SU-DHL-6 (cell line): ENCODE measurements at regions not wholly inside any gene's neighbourhood (a gene's known extent, or its start where the extent isn't known, plus 50 kb on each side); places are given as distances from the start of the nearest gene placed in this dataset.

Experiments
- H2AFZ ChIP-seq: fragments of 200-600 bp; sonication (generic); 2 replicates; pipeline ENCODE4 v1.6.1; 2014; ENCODE audit warnings: low read depth, mild to moderate bottlenecking, moderate library complexity, mixed read lengths, antibody characterized with exemption, low read length; ENCODE audit not compliant: severe bottlenecking
- H3F3A ChIP-seq: fragments of 200-600 bp; shearing (Covaris generic); 2 replicates; pipeline ENCODE4 v1.6.0; 2016; ENCODE audit warnings: antibody characterized with exemption, mild to moderate bottlenecking; ENCODE audit not compliant: insufficient read depth
- H3K27ac ChIP-seq: fragments of 200-600 bp; sonication (generic); 2 replicates; pipeline ENCODE4 v1.5.1; 2016; ENCODE audit warnings: low read depth, mild to moderate bottlenecking, low read length, moderate library complexity, mixed read lengths
- H3K27me3 ChIP-seq: fragments of 200-600 bp; sonication (generic), shearing (Covaris generic); 2 replicates; pipeline ENCODE4 v1.6.0; 2014; ENCODE audit warnings: mild to moderate bottlenecking, low read length
- H3K36me3 ChIP-seq: fragments of 200-600 bp; sonication (generic); 2 replicates; pipeline ENCODE4 v1.6.1; 2014; ENCODE audit warnings: mild to moderate bottlenecking, low read length, mixed read lengths
- H3K4me2 ChIP-seq: fragments of 300-600, 200-600 bp; shearing (Covaris generic), sonication (generic); 2 replicates; pipeline ENCODE4 v1.6.0; 2014; ENCODE audit warnings: low read length, low read depth, mild to moderate bottlenecking; ENCODE audit not compliant: poor library complexity, severe bottlenecking
- H3K4me3 ChIP-seq: fragments of 200-600 bp; sonication (generic); 2 replicates; pipeline ENCODE4 v1.5.1; 2014; ENCODE audit warnings: antibody characterized with exemption, low read length, mild to moderate bottlenecking, mixed read lengths; ENCODE audit not compliant: insufficient read depth, poor library complexity, severe bottlenecking
- H3K79me2 ChIP-seq: fragments of 200-600 bp; sonication (generic); 2 replicates; pipeline ENCODE4 v1.6.1; 2014; ENCODE audit warnings: mild to moderate bottlenecking, low read length, moderate library complexity; ENCODE audit not compliant: insufficient read depth
- H3K9ac ChIP-seq: fragments of 200-600 bp; sonication (generic); 2 replicates; pipeline ENCODE4 v1.7.0; 2014; ENCODE audit warnings: mild to moderate bottlenecking, low read length
- H3K9me2 ChIP-seq: fragments of 200-600 bp; sonication (generic); replicated peaks from 2 replicates; pipeline ENCODE4 v1.6.1; 2014; ENCODE audit warnings: low read length; ENCODE audit not compliant: insufficient read depth
- H3K9me3 ChIP-seq: fragments of 200-600 bp; sonication (generic); 2 replicates; pipeline ENCODE4 v1.6.1; 2014; ENCODE audit warnings: low read length, mixed read lengths; ENCODE audit not compliant: insufficient read depth
- H4K20me1 ChIP-seq: fragments of 200-600 bp; sonication (generic); 2 replicates; pipeline ENCODE4 v1.6.1; 2014; ENCODE audit warnings: low read depth, mild to moderate bottlenecking, antibody characterized with exemption, low read length, moderate library complexity, mixed read lengths
- EZH2phosphoT487 ChIP-seq: fragments of 200-600 bp; sonication (generic), shearing (Covaris generic); conservative IDR thresholded peaks from 2 replicates; pipeline ENCODE4 v1.6.1; 2018; ENCODE audit warnings: mild to moderate bottlenecking, antibody characterized with exemption, low read length, moderate library complexity, mixed read lengths
- TF ChIP-seq, protein P1 (sequence below): fragments of 200-600 bp; sonication (generic); IDR thresholded peaks from one replicate; pipeline ENCODE4 v1.5.1; 2017; ENCODE audit warnings: antibody characterized with exemption, mild to moderate bottlenecking, low read length, moderate library complexity; ENCODE audit not compliant: insufficient read depth, poor library complexity, severe bottlenecking

DNA sequence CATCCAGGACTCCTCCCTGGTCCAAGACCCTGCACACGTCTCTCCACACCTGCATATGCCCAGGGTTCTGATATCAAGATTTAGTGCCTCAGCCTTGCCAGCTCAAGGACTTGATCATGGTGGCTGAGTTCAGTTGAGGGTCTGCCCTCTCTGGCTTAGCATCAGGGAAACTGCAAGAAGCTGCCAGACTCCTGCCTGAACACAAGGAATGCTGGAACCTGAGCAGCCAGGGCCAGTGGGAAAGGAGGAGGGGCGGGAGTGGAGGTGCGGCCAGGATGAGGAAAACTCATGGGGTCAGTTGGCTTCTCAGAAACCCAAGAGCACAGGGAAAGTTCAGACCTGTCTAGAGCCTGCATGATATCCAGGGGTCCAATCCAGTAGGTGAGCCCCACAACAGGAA lies 546.1 kb downstream of the BUD13 start:
- H3K4me2 ChIP-seq = no peak overlapping the region
- H3F3A ChIP-seq = no peaks in the 10 kb centered on the region
- H3K4me3 ChIP-seq = no peak overlapping the region
- no peaks in the 10 kb centered on the region for H4K20me1 ChIP-seq
- no peaks in the 10 kb centered on the region for H3K79me2 ChIP-seq
- H3K9ac ChIP-seq = no peak overlapping the region
- no peaks in the 10 kb centered on the region for H3K9me3 ChIP-seq
- no peaks in the 10 kb centered on the region for H3K36me3 ChIP-seq
- H3K27me3 ChIP-seq = no peaks in the 10 kb centered on the region
- H3K27ac ChIP-seq = no peak overlapping the region
- TF ChIP-seq EZH2phosphoT487 = no peak
- TF ChIP-seq, protein P1, sequence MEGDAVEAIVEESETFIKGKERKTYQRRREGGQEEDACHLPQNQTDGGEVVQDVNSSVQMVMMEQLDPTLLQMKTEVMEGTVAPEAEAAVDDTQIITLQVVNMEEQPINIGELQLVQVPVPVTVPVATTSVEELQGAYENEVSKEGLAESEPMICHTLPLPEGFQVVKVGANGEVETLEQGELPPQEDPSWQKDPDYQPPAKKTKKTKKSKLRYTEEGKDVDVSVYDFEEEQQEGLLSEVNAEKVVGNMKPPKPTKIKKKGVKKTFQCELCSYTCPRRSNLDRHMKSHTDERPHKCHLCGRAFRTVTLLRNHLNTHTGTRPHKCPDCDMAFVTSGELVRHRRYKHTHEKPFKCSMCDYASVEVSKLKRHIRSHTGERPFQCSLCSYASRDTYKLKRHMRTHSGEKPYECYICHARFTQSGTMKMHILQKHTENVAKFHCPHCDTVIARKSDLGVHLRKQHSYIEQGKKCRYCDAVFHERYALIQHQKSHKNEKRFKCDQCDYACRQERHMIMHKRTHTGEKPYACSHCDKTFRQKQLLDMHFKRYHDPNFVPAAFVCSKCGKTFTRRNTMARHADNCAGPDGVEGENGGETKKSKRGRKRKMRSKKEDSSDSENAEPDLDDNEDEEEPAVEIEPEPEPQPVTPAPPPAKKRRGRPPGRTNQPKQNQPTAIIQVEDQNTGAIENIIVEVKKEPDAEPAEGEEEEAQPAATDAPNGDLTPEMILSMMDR = no peak
- no peaks in the 10 kb centered on the region for H3K9me2 ChIP-seq
- no peak overlapping the region for H2AFZ ChIP-seq

DNA sequence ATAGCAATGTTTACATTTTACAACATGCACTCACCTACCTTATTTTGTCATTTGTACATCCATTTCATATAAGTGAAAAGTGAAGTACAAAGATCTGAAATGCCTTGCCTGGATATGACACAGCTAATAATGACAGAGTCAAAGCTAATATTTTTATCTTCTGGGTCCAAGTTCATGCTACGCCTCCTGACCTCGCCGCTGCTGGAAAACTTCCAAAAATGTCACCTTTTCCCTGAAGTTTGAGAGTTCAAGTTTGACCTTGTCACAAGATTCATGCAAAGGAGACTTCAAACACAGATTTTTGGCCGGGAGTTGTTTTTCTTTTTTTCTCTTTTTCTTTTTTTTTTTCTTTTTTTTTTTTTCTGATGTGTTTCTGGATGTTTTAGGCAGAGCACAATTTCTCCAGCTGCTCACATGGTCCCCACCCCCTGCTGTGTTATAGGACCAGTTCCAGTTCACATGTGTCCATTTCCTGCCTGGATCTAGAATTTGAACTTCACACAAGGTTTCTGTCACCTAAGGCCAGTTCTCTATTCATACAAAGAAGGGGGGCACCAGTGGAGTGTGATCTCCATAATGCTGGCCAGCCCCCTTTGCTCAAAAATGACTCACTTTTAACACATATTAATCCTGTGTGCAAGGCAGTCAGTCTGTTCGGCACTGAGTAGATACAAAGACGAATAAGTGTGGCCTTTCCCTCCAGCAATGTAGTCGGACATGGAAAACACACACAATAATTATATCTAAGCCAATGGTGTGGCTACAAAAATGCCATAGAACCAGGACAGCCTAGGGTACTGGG lies 546.8 kb downstream of the BUD13 start:
- H3K27ac ChIP-seq = no peak overlapping the region
- no peak overlapping the region for H3K4me2 ChIP-seq
- H4K20me1 ChIP-seq = no peaks in the 10 kb centered on the region
- no peaks in the 10 kb centered on the region for H3K79me2 ChIP-seq
- H3K9ac ChIP-seq = no peak overlapping the region
- no peaks in the 10 kb centered on the region for H3K9me3 ChIP-seq
- no peaks in the 10 kb centered on the region for H3K27me3 ChIP-seq
- no peaks in the 10 kb centered on the region for H3K36me3 ChIP-seq
- no peaks in the 10 kb centered on the region for H3K9me2 ChIP-seq
- H3K4me3 ChIP-seq = no peak overlapping the region
- no peak overlapping the region for H2AFZ ChIP-seq
- TF ChIP-seq EZH2phosphoT487 = no peak
- TF ChIP-seq, protein P1 = no peak
- H3F3A ChIP-seq = no peaks in the 10 kb centered on the region

DNA sequence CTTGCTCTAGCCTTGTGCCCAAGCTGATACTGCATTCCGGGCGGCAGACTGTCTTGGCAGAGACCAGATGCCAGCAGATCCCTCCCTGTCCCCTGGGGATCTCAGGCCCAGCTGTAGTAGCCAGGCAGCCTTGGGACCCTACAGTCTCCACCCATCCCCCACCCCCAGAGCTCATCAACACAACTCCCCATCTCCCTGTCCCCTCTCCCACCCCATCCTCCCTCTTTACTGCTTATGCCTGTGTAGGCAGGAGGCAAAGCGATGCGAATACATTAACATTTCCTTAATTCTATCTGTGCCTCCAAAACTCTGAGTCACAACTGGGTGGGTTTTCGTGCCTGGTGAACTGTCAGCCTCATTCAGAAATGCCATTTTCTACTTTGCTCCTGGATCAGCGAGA lies 547.6 kb downstream of the BUD13 start:
- Histone ChIP-seq H3K36me3 (no peaks in the 10 kb centered on the region), H2AFZ (no peak overlapping the region), H3K79me2 (no peaks in the 10 kb centered on the region), H3K9me2 (no peaks in the 10 kb centered on the region), H3K4me2 (no peak overlapping the region), H3K9me3 (no peaks in the 10 kb centered on the region), H4K20me1 (no peaks in the 10 kb centered on the region), H3K4me3 (no peak overlapping the region), H3F3A (no peaks in the 10 kb centered on the region), H3K27me3 (no peaks in the 10 kb centered on the region), H3K9ac (no peak overlapping the region), H3K27ac (no peak overlapping the region)
- TF ChIP-seq EZH2phosphoT487 = no peak
- TF ChIP-seq, protein P1 = no peak
